Gastrocnemius medialis (tissue), 4 donors: ENCODE measurements at regions not wholly inside any gene's neighbourhood (a gene's known extent, or its start where the extent isn't known, plus 50 kb on each side); places are given as distances from the start of the nearest gene placed in this dataset.

Experiments
- ATAC-seq, 2 donors: fragments of 150-250 bp; one replicate each; pipeline ENCODE4 v1.9.1; 2016
- DNase-seq, 2 donors: peaks; one replicate each; pipeline ENCODE4 v3.0.0-alpha.2; 2019
- H3K27ac ChIP-seq, 4 donors: fragments of 200-600 bp; sonication (generic); 1 replicate in 1 of 4; 2 replicates in 3 of 4; pipeline ENCODE4 v1.5.1; 2016 to 2018; ENCODE audit warnings: mild to moderate bottlenecking in 2 of 4, moderate library complexity in 1 of 4
- H3K27me3 ChIP-seq, 3 donors: fragments of 200-600 bp; sonication (generic) in 2 of 3; 1 replicate in 1 of 3; 2 replicates in 2 of 3; pipeline versions ENCODE4 v1.5.1 to v1.6.0; 2016 to 2019; ENCODE audit warnings: mild to moderate bottlenecking in 1 of 3, moderate library complexity in 1 of 3
- H3K36me3 ChIP-seq, 2 donors: fragments of 200-600 bp; sonication (generic) in 1 of 2; one replicate each; pipeline ENCODE4 v1.5.1; 2017 to 2018
- H3K4me1 ChIP-seq, 2 donors: fragments of 200-600 bp; sonication (generic) in 1 of 2; one replicate each; pipeline ENCODE4 v1.5.1; 2016 to 2017; ENCODE audit warnings: mild to moderate bottlenecking in 2 of 2
- H3K4me3 ChIP-seq, 4 donors: fragments of 200-600 bp; sonication (generic) in 3 of 4; 1 replicate in 1 of 4; 2 replicates in 3 of 4; pipeline ENCODE4 v1.5.1; 2016 to 2019; ENCODE audit warnings: mild to moderate bottlenecking in 2 of 4
- H3K9me3 ChIP-seq, 3 donors: fragments of 200-600 bp; sonication (generic) in 2 of 3; 1 replicate in 1 of 3; 2 replicates in 2 of 3; pipeline ENCODE4 v1.5.1; 2016 to 2019
- POLR2A ChIP-seq, 2 donors: fragments of 450-650 bp; IDR thresholded peaks; one replicate each; pipeline ENCODE4 v1.6.1; 2017; ENCODE audit warnings: antibody characterized with exemption in 2 of 2, mild to moderate bottlenecking in 2 of 2, moderate library complexity in 2 of 2
- in situ Hi-C, 4 donors: fragments of 200-750 bp; cut with MboI; loops; one replicate each; pipeline versions ENCODE4 v1.15.0 to v1.8.0; 2017; ENCODE audit warnings: low sequenced_read_pairs in 4 of 4
- intact Hi-C: fragments of 100-400 bp; cut with DNase I; formaldehyde crosslinking; loops from one replicate; pipeline ENCODE4 v1.15.1; 2023; ENCODE audit warnings: low total_unique reads
- TF ChIP-seq, protein P1 (sequence below), 5 experiments: fragments of 450-650 bp in 3 of 5; fragments of 200-600 bp in 2 of 5; sonication (generic) in 2 of 5; IDR thresholded peaks in 4 of 5; conservative IDR thresholded peaks in 1 of 5; 1 replicate in 4 of 5; 2 replicates in 1 of 5; pipeline ENCODE4 v1.5.1; 2016 to 2019; ENCODE audit warnings: antibody characterized with exemption in 5 of 5, mild to moderate bottlenecking in 3 of 5, moderate library complexity in 3 of 5

- no peak for TF ChIP-seq POLR2A (IDR thresholded peaks at IDR 0.05)
- TF ChIP-seq, protein P1, sequence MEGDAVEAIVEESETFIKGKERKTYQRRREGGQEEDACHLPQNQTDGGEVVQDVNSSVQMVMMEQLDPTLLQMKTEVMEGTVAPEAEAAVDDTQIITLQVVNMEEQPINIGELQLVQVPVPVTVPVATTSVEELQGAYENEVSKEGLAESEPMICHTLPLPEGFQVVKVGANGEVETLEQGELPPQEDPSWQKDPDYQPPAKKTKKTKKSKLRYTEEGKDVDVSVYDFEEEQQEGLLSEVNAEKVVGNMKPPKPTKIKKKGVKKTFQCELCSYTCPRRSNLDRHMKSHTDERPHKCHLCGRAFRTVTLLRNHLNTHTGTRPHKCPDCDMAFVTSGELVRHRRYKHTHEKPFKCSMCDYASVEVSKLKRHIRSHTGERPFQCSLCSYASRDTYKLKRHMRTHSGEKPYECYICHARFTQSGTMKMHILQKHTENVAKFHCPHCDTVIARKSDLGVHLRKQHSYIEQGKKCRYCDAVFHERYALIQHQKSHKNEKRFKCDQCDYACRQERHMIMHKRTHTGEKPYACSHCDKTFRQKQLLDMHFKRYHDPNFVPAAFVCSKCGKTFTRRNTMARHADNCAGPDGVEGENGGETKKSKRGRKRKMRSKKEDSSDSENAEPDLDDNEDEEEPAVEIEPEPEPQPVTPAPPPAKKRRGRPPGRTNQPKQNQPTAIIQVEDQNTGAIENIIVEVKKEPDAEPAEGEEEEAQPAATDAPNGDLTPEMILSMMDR (IDR thresholded peaks at IDR 0.05 in 4 of 5, conservative IDR thresholded peaks at IDR 0.05 in 1 of 5): no peak
- Histone ChIP-seq H3K9me3 (no peaks in the 10 kb centered on the region), H3K4me1 (no peaks in the 10 kb centered on the region), H3K27ac (no peak overlapping the region), H3K36me3 (no peaks in the 10 kb centered on the region), H3K27me3 (no peaks in the 10 kb centered on the region), H3K4me3 (no peak overlapping the region)
- intact Hi-C loops: no loop called here
- ATAC-seq (no peak), DNase-seq (no peak)
- in situ Hi-C loops: no loop called here
Measured at GRCh38 chr2:57943315-57943714, 103.3 kb upstream of the VRK2 start.

DNA sequence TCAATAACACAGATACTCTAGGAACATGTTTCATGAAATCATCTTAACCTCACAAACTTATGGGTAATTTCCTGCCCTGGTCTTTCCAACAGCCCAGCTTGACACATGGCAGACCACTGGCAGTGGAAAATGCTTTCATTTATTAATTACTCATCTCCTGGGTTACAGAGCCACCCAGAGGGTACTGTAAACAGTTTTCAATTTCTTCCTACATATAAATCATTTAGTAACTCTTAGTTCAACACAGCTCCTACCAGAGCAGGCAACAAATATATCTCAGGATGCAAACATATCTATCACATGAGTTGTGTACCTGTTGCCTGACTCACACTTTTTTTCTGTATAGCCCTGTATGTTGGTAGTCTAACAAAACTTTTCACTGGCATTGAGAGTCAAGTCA lies 99.2 kb upstream of the VRK2 start:
- ATAC-seq: no peak
- no peaks in the 10 kb centered on the region for H3K36me3 ChIP-seq
- H3K27me3 ChIP-seq: no peaks in the 10 kb centered on the region
- TF ChIP-seq POLR2A (IDR thresholded peaks at IDR 0.05): no peak
- H3K27ac ChIP-seq: no peak overlapping the region
- H3K4me1 ChIP-seq: no peaks in the 10 kb centered on the region
- H3K9me3 ChIP-seq: no peaks in the 10 kb centered on the region
- intact Hi-C loops: no loop called here
- in situ Hi-C loops: no loop called here
- no peak for DNase-seq
- no peak overlapping the region for H3K4me3 ChIP-seq

- no peaks in the 10 kb centered on the region for H3K27me3 ChIP-seq
- no peaks in the 10 kb centered on the region for H3K9me3 ChIP-seq
- no peak for ATAC-seq
- H3K4me1 ChIP-seq: no peaks in the 10 kb centered on the region
- no peaks in the 10 kb centered on the region for H3K36me3 ChIP-seq
- no peak overlapping the region for H3K4me3 ChIP-seq
- in situ Hi-C loops: no loop called here
- H3K27ac ChIP-seq: no peak overlapping the region
- TF ChIP-seq, protein P1 (IDR thresholded peaks at IDR 0.05 in 4 of 5, conservative IDR thresholded peaks at IDR 0.05 in 1 of 5): no peak
- TF ChIP-seq POLR2A (IDR thresholded peaks at IDR 0.05): no peak
- DNase-seq: no peak
- intact Hi-C loops: no loop called here
Measured at GRCh38 chr2:57954020-57954419, 92.6 kb upstream of the VRK2 start.

DNA sequence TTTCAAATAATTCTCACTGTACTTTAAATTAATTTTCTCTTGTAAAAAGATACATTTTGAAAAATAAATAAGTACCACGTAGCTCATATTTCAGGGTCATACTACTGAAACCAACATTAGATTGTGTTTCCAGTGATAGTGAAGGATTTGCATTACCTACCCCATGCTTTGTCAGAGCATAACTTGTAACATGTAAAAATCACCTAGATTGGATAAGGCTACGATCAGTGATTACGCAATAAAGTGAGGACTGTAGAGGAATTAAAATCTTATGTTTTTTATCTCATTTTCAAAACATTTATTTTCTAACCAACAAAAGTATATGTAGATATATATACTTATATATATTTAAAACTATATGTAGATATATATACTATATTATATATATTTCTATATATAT lies 89.4 kb upstream of the VRK2 start:
- Histone ChIP-seq H3K27ac (no peak overlapping the region), H3K4me1 (no peaks in the 10 kb centered on the region), H3K9me3 (no peaks in the 10 kb centered on the region), H3K4me3 (no peak overlapping the region), H3K36me3 (no peaks in the 10 kb centered on the region), H3K27me3 (no peaks in the 10 kb centered on the region)
- in situ Hi-C loops (no loop called here), intact Hi-C loops (no loop called here)
- DNase-seq (no peak), ATAC-seq (no peak)
- TF ChIP-seq, protein P1 (IDR thresholded peaks at IDR 0.05 in 4 of 5, conservative IDR thresholded peaks at IDR 0.05 in 1 of 5): no peak
- TF ChIP-seq POLR2A (IDR thresholded peaks at IDR 0.05): no peak

DNA sequence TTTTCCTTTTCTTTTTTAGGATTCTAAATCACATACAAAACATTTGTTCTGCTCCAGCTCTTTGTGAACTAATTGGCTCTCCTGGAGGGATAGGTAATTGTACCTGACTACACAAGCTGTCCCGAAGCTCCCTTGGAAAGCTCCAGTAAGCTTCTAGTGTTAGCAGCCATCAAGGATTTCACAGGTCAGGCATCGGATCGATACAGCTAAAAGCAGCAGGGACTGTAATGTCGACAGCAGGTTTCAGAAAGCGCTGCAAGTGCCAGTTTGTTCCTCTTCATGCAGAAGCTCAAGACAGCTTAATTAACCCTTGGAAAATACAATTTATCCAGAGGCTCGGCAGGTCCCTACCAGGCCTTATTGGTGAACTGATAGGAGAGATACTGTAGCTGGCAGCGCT lies 87.2 kb upstream of the VRK2 start:
- ATAC-seq (no peak), DNase-seq (no peak)
- H3K4me3 ChIP-seq: no peak overlapping the region
- no peaks in the 10 kb centered on the region for H3K27me3 ChIP-seq
- H3K4me1 ChIP-seq: no peaks in the 10 kb centered on the region
- H3K27ac ChIP-seq: no peak overlapping the region
- TF ChIP-seq POLR2A (IDR thresholded peaks at IDR 0.05): no peak
- TF ChIP-seq, protein P1 (IDR thresholded peaks at IDR 0.05 in 4 of 5, conservative IDR thresholded peaks at IDR 0.05 in 1 of 5): no peak
- H3K36me3 ChIP-seq: no peaks in the 10 kb centered on the region
- in situ Hi-C loops: no loop called here
- no peaks in the 10 kb centered on the region for H3K9me3 ChIP-seq
- intact Hi-C loops: no loop called here
